ENCODE measurements at regions not wholly inside any gene's neighbourhood (a gene's known extent, or its start where the extent isn't known, plus 50 kb on each side); places are given as distances from the start of the nearest gene placed in this dataset.

DNA sequence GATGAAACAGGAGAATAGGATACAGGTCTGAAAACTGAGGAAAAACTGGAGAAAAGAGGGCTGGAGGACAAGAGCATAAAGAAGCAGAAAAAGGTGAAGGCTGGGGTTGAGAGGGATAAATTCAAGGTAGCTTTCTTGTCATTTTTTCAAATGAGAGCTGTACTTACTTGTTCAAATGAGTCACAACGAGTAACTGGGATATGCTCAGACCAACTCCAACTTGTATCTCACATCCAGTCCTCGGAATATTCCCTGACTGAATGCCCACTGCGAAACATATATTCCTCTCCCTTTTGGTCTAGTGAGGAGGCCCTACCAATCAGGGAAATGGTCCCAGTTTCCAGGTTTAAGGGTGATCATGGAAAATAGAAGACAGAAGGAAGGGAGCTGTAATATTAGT, 343.4 kb downstream of the HHIPL2 start:
- TF ChIP-seq, protein P1, sequence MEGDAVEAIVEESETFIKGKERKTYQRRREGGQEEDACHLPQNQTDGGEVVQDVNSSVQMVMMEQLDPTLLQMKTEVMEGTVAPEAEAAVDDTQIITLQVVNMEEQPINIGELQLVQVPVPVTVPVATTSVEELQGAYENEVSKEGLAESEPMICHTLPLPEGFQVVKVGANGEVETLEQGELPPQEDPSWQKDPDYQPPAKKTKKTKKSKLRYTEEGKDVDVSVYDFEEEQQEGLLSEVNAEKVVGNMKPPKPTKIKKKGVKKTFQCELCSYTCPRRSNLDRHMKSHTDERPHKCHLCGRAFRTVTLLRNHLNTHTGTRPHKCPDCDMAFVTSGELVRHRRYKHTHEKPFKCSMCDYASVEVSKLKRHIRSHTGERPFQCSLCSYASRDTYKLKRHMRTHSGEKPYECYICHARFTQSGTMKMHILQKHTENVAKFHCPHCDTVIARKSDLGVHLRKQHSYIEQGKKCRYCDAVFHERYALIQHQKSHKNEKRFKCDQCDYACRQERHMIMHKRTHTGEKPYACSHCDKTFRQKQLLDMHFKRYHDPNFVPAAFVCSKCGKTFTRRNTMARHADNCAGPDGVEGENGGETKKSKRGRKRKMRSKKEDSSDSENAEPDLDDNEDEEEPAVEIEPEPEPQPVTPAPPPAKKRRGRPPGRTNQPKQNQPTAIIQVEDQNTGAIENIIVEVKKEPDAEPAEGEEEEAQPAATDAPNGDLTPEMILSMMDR (IDR thresholded peaks at IDR 0.05; ENCODE audit: low read length) = no peak
- TF ChIP-seq EZH2 (optimal IDR thresholded peaks at IDR 0.05; ENCODE audit: low read depth, low read length) (no peak), EZH2phosphoT487 (IDR thresholded peaks at IDR 0.05; ENCODE audit: low read length) (no peak)
